ENCODE measurements at regions not wholly inside any gene's neighbourhood (a gene's known extent, or its start where the extent isn't known, plus 50 kb on each side); places are given as distances from the start of the nearest gene placed in this dataset.
"Not testable (repeated sequence)": the region's sequence is repeated elsewhere in the genome, so short reads cannot be mapped to it uniquely, and the experiment has no call there.

DNA sequence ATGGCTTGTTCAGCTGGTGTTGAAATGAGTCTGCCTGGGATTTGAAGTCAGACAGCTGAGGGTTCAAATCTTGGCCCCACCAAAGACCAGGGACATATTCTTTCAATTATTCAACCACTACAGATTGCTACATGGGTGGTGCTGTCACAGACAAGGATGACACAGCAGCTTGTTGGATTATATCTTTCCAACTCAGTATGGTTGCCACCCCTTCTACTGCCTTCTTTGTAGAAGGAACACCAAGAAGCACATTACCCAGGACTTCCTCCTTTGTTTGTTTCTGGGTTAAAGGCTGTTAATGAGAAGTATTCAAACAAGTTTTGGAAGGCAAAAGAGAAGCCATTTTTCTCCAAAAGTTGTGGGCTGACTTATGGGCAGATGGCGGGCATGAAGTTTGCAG is 78.6 kb downstream of the COPRS start:
- CTCF ChIA-PET, result no interaction called here
- Histone ChIP-seq H3K36me3 (ENCODE audit: low read depth) (no peaks in the 10 kb centered on the region), H3F3A (ENCODE audit: insufficient read depth, low read depth) (no peaks in the 10 kb centered on the region), H3K27me3 (ENCODE audit: insufficient read depth, low read depth) (no peaks in the 10 kb centered on the region), H3K9me2 (ENCODE audit: insufficient read depth) (no peaks in the 10 kb centered on the region), H4K20me1 (ENCODE audit: insufficient read depth) (no peaks in the 10 kb centered on the region), H3K4me1 (replicated peaks; ENCODE audit: insufficient read depth) (no peaks in the 10 kb centered on the region), H3K79me2 (ENCODE audit: low read depth) (no peaks in the 10 kb centered on the region), H3K4me3 (no peak overlapping the region), H3K4me2 (no peak overlapping the region), H2AFZ (no peak overlapping the region), H3K9me3 (ENCODE audit: insufficient read depth, low read depth) (no peaks in the 10 kb centered on the region), H3K27ac (no peak overlapping the region)
- no TSS peak for BruUV-seq (replicated peaks)
- TF ChIP-seq, protein P1, sequence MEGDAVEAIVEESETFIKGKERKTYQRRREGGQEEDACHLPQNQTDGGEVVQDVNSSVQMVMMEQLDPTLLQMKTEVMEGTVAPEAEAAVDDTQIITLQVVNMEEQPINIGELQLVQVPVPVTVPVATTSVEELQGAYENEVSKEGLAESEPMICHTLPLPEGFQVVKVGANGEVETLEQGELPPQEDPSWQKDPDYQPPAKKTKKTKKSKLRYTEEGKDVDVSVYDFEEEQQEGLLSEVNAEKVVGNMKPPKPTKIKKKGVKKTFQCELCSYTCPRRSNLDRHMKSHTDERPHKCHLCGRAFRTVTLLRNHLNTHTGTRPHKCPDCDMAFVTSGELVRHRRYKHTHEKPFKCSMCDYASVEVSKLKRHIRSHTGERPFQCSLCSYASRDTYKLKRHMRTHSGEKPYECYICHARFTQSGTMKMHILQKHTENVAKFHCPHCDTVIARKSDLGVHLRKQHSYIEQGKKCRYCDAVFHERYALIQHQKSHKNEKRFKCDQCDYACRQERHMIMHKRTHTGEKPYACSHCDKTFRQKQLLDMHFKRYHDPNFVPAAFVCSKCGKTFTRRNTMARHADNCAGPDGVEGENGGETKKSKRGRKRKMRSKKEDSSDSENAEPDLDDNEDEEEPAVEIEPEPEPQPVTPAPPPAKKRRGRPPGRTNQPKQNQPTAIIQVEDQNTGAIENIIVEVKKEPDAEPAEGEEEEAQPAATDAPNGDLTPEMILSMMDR (conservative IDR thresholded peaks at IDR 0.05), result no peak
- TF ChIP-seq EZH2 (IDR thresholded peaks at IDR 0.05; ENCODE audit: low read depth), result no peak
- POLR2A ChIA-PET (ENCODE audit: unreplicated experiment), result no interaction called here
- intact Hi-C loops (cut with micrococcal nuclease; ENCODE audit: unreplicated experiment), result no loop called here
- no peak for DNase-seq

DNA sequence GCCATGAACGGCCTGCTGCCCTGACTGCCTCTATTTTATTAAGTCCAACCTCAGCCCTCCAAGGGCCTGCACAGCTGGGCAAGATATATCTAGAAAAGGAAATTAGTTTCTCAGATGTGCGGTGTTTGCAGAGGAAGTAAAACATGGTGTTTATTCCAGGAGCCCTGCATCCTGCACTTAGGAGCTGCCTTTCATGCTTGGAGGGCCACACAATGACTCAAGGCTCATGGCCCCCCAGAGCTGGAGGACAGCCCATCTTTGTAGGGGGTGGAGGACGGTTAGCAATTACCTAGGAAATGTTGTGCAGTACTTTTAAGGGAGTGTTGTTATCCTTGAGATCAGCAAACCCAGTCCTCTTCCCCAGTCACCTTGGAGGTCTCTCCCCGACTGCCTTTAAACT is 80.5 kb downstream of the COPRS start:
- no peak overlapping the region for H3K27ac ChIP-seq
- no peaks in the 10 kb centered on the region for H3K9me3 ChIP-seq (ENCODE audit: insufficient read depth, low read depth)
- no peak overlapping the region for H3K4me3 ChIP-seq
- TF ChIP-seq, protein P1 (conservative IDR thresholded peaks at IDR 0.05), result no peak
- TF ChIP-seq EZH2 (IDR thresholded peaks at IDR 0.05; ENCODE audit: low read depth), result no peak
- intact Hi-C loops (cut with micrococcal nuclease; ENCODE audit: unreplicated experiment), result no loop called here
- BruUV-seq (replicated peaks), result no TSS peak
- no peak for DNase-seq
- POLR2A ChIA-PET (ENCODE audit: unreplicated experiment), result no interaction called here
- no peaks in the 10 kb centered on the region for H3K27me3 ChIP-seq (ENCODE audit: insufficient read depth, low read depth)
- no peaks in the 10 kb centered on the region for H3K4me1 ChIP-seq (replicated peaks; ENCODE audit: insufficient read depth)
- H2AFZ ChIP-seq, result no peak overlapping the region
- no peak overlapping the region for H3K4me2 ChIP-seq
- H3K9me2 ChIP-seq (ENCODE audit: insufficient read depth), result no peaks in the 10 kb centered on the region
- no peaks in the 10 kb centered on the region for H3F3A ChIP-seq (ENCODE audit: insufficient read depth, low read depth)
- H4K20me1 ChIP-seq (ENCODE audit: insufficient read depth), result no peaks in the 10 kb centered on the region
- H3K79me2 ChIP-seq (ENCODE audit: low read depth), result no peaks in the 10 kb centered on the region
- CTCF ChIA-PET, result no interaction called here
- H3K36me3 ChIP-seq (ENCODE audit: low read depth), result no peaks in the 10 kb centered on the region

- CTCF ChIA-PET, result not testable (repeated sequence)
Observed at GRCh38 chr17:31771328-31771727, 87.7 kb downstream of the COPRS start.

DNA sequence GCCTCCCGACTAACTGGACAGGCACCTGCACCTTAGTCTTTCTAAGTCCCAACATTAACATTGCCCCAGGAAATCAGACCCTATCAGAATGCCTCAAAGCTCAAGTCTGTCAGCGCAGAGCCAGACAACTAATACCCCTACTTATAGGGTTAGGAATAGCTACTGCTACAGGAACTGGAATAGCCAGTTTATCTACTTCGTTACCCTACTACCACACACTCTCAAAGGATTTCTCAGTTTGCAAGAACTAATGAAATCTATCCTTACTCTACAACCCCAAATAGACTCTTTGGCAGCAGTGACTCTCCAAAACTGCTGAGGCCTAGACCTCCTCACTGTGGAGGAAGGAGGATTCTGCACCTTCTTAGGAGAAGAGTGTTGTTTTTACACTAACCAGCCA is 88.5 kb downstream of the COPRS start:
- Histone ChIP-seq H3K4me2 (peak overlapping the region; percentile 21; the same call in 1 of the 2 replicates), H3K27ac (peak overlapping the region; percentile 22; the same call in 1 of the 2 replicates), H3K4me1 (replicated peaks; ENCODE audit: insufficient read depth) (peaks cover 16% of the 10 kb centered on the region)
- POLR2A ChIA-PET (ENCODE audit: unreplicated experiment); intact Hi-C loops (cut with micrococcal nuclease; ENCODE audit: unreplicated experiment); BruUV-seq (replicated peaks); CTCF ChIA-PET; H3K9me2 ChIP-seq (ENCODE audit: insufficient read depth); H3K4me3 ChIP-seq; H3F3A ChIP-seq (ENCODE audit: insufficient read depth, low read depth); H4K20me1 ChIP-seq (ENCODE audit: insufficient read depth); H3K27me3 ChIP-seq (ENCODE audit: insufficient read depth, low read depth); H2AFZ ChIP-seq; H3K9me3 ChIP-seq (ENCODE audit: insufficient read depth, low read depth); H3K79me2 ChIP-seq (ENCODE audit: low read depth); H3K36me3 ChIP-seq (ENCODE audit: low read depth): not testable (repeated sequence)
- DNase-seq, result peak; percentile 7 to 60

More at GRCh38 chr17:31771328-31771727, 87.7 kb downstream of the COPRS start:
- POLR2A ChIA-PET (ENCODE audit: unreplicated experiment), result interaction anchor here (0.6 kb wide), 1 partner anchor 22 kb away, joined by 8 read pairs; no protein-coding TSS in a partner anchor
- peak overlapping the region; percentile 21; the same call in 1 of the 2 replicates for H3K4me2 ChIP-seq
- DNase-seq; BruUV-seq (replicated peaks); H3K79me2 ChIP-seq (ENCODE audit: low read depth); H3K27me3 ChIP-seq (ENCODE audit: insufficient read depth, low read depth); H3K36me3 ChIP-seq (ENCODE audit: low read depth); H3K9me2 ChIP-seq (ENCODE audit: insufficient read depth); H3K4me3 ChIP-seq; intact Hi-C loops (cut with micrococcal nuclease; ENCODE audit: unreplicated experiment); H3K9me3 ChIP-seq (ENCODE audit: insufficient read depth, low read depth); H4K20me1 ChIP-seq (ENCODE audit: insufficient read depth); H3F3A ChIP-seq (ENCODE audit: insufficient read depth, low read depth); H2AFZ ChIP-seq: not testable (repeated sequence)
- peaks cover 16% of the 10 kb centered on the region for H3K4me1 ChIP-seq (replicated peaks; ENCODE audit: insufficient read depth)
- H3K27ac ChIP-seq, result peak overlapping the region; percentile 22; the same call in 1 of the 2 replicates

- H3K4me3 ChIP-seq; H3K9me3 ChIP-seq (ENCODE audit: insufficient read depth, low read depth); H2AFZ ChIP-seq; H3K4me2 ChIP-seq; H3K4me1 ChIP-seq (replicated peaks; ENCODE audit: insufficient read depth); BruUV-seq (replicated peaks); H3K9me2 ChIP-seq (ENCODE audit: insufficient read depth); H3F3A ChIP-seq (ENCODE audit: insufficient read depth, low read depth); H3K79me2 ChIP-seq (ENCODE audit: low read depth); POLR2A ChIA-PET (ENCODE audit: unreplicated experiment); H3K27me3 ChIP-seq (ENCODE audit: insufficient read depth, low read depth); H3K27ac ChIP-seq; intact Hi-C loops (cut with micrococcal nuclease; ENCODE audit: unreplicated experiment); DNase-seq; H4K20me1 ChIP-seq (ENCODE audit: insufficient read depth); H3K36me3 ChIP-seq (ENCODE audit: low read depth): not testable (repeated sequence)
- CTCF ChIA-PET, result interaction anchor here (0.6 kb wide), 1 partner anchor 838 kb away, joined by 3 read pairs; no protein-coding TSS in a partner anchor
Observed at GRCh38 chr17:31761836-31762510, 97.1 kb downstream of the COPRS start.
